GM12891 (cell line): ENCODE measurements at regions not wholly inside any gene's neighbourhood (a gene's known extent, or its start where the extent isn't known, plus 50 kb on each side); places are given as distances from the start of the nearest gene placed in this dataset.

Source experiments
- POLR2A ChIP-seq: IDR thresholded peaks from 2 replicates; pipeline ENCODE4 v1.6.1; 2011; ENCODE audit warnings: low read depth, low read length, control low read depth
- POLR2AphosphoS5 ChIP-seq: IDR thresholded peaks from 2 replicates; pipeline ENCODE4 v1.6.1; 2011; ENCODE audit warnings: low read depth, low read length, control low read depth

GRCh38 chr10:113980408-113981087, 63.1 kb upstream of the ADRB1 start:
- TF ChIP-seq POLR2AphosphoS5 (no peak), POLR2A (no peak)
